ENCODE measurements at regions not wholly inside any gene's neighbourhood (a gene's known extent, or its start where the extent isn't known, plus 50 kb on each side); places are given as distances from the start of the nearest gene placed in this dataset.
A peak's percentile ranks its signal among the peaks of the same experiment; 100 is the strongest.
"Not testable (repeated sequence)": the region's sequence is repeated elsewhere in the genome, so short reads cannot be mapped to it uniquely, and the experiment has no call there.

DNA sequence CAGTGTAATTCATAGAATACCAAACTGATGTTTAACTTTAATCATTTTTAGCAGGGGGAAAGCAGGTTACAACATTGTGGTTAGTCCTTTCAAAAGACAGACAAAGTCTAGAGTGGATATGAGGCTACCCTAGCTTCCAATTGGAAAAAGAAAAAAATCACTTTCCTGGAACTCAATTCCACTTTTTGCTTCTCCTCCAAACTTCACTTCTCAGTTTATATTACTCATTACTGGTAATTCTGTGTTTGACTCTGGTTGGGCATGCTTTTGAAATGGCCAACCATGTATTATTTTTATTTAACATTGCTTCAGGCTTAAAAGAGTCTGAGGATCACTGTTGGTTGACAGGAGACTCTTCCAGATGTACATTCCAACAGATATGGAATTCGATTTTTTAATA lies 84.8 kb downstream of the RAP2B start:
- Mint-ChIP-seq H3K27me3 (no peaks in the 10 kb centered on the region), H3K27ac (no peak overlapping the region), H3K4me3 (no peak overlapping the region), H3K4me1 (ENCODE audit: low read depth) (peaks cover 47% of the 10 kb centered on the region), H3K36me3 (ENCODE audit: low read depth) (peaks cover 4% of the 10 kb centered on the region), H3K9me3 (no peaks in the 10 kb centered on the region)
- peaks cover 4% of the 10 kb centered on the region for H3K4me1 ChIP-seq (ENCODE audit: insufficient read depth, low read length)
- peaks cover 2 to 8% of the 10 kb centered on the region in 2 experiments for H3K9me3 ChIP-seq (ENCODE audit: control insufficient read depth in 1 of 2, insufficient read depth in 1 of 2, low read length in 2 of 2)
- CTCF ChIA-PET: no interaction called here
- no peaks in the 10 kb centered on the region for H3K27me3 ChIP-seq (ENCODE audit: control insufficient read depth in 1 of 2, insufficient read depth in 2 of 2, low read length in 2 of 2)
- H3K36me3 ChIP-seq (ENCODE audit: insufficient read depth, low read length): no peaks in the 10 kb centered on the region
- ATAC-seq (ENCODE audit: poor library complexity) (no peak), DNase-seq (no peak)
- TF ChIP-seq, protein P1, sequence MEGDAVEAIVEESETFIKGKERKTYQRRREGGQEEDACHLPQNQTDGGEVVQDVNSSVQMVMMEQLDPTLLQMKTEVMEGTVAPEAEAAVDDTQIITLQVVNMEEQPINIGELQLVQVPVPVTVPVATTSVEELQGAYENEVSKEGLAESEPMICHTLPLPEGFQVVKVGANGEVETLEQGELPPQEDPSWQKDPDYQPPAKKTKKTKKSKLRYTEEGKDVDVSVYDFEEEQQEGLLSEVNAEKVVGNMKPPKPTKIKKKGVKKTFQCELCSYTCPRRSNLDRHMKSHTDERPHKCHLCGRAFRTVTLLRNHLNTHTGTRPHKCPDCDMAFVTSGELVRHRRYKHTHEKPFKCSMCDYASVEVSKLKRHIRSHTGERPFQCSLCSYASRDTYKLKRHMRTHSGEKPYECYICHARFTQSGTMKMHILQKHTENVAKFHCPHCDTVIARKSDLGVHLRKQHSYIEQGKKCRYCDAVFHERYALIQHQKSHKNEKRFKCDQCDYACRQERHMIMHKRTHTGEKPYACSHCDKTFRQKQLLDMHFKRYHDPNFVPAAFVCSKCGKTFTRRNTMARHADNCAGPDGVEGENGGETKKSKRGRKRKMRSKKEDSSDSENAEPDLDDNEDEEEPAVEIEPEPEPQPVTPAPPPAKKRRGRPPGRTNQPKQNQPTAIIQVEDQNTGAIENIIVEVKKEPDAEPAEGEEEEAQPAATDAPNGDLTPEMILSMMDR (IDR thresholded peaks at IDR 0.05): no peak
- intact Hi-C loops (cut with DNase I, micrococcal nuclease): loop anchor here in 1 of 2 experiments (5.0 kb wide), 1 partner anchor 35 kb away; no protein-coding TSS in a partner anchor
- H3K4me3 ChIP-seq (ENCODE audit: low read length): no peak overlapping the region
- H3K27ac ChIP-seq (ENCODE audit: low read depth in 1 of 2, low read length in 2 of 2): no peak overlapping the region
- POLR2A ChIA-PET: interaction anchor here (0.9 to 1.8 kb wide), 2 partner anchors 11 to 26 kb away, joined by 3 to 7 read pairs; no protein-coding TSS in a partner anchor

DNA sequence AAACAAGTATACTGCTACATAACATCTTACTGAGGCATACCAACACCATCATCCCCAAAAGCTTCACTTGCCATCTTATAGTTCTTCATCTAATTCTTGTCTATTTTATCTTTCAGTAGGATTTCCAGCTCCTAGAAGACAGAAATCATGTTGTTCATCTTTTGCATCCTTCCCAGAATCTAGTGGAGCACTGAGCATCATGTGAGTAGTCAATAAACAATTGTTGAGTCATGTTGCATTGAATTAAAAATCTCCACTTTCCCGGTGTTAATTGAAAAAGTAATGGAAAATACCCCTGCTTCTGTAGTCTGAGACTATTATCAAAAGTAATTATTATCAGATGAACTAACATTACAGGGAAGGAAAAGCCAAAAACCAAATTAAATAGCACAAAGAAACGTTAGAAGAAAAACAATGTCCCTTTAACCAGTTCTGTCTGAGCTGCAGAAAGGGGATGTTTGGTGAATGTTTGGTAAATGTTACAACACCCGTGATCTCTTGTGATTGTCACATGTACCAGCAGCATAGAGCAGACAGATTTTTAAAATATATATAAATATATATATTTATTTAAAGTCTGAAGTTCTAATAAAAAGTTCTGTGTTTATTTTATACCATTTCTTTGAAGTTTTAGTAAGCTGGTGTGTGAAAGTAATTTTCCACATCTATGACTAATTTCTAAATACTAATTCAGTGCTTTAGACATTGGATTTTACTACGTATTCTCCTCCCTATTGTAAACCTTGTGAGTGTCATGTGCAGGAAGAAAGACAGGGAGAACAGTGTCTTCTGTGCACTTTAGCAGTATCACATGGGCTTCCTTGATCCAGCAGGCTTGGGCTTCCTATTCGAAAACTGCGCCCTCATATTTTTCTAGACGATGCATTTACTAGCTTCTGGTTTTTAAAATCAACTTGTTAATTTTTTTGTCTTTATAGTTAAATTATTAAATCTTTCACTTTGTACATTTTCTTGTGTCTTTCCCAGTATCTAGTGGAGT lies 85.6 kb downstream of the RAP2B start:
- H3K4me3 Mint-ChIP-seq: no peak overlapping the region

DNA sequence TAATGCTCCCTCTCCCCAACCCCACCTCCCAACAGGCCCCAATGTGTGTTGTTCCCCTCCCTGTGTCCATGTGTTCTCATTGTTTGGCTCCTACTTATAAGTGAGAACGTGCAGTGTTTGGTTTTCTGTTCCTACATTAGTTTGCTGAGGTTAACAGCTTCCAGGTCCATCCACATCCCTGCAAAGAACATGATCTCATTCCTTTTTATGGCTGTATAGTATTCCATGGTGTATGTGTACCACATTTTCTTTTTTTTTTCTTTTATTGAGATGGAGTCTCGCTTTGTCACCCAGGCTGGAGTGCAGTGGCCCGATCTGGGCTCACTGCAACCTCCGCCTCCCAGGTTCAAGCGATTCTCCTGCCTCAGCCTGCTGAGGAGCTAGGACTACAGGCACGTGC lies 86.8 kb downstream of the RAP2B start:
- ATAC-seq (ENCODE audit: poor library complexity); H3K36me3 Mint-ChIP-seq (ENCODE audit: low read depth); H3K9me3 Mint-ChIP-seq; H3K27me3 ChIP-seq (ENCODE audit: control insufficient read depth in 1 of 2, insufficient read depth in 2 of 2, low read length in 2 of 2); H3K4me3 Mint-ChIP-seq; POLR2A ChIA-PET; DNase-seq; H3K27me3 Mint-ChIP-seq; H3K36me3 ChIP-seq (ENCODE audit: insufficient read depth, low read length); H3K4me1 ChIP-seq (ENCODE audit: insufficient read depth, low read length); H3K4me3 ChIP-seq (ENCODE audit: low read length); H3K9me3 ChIP-seq (ENCODE audit: control insufficient read depth in 1 of 2, insufficient read depth in 1 of 2, low read length in 2 of 2); H3K27ac ChIP-seq (ENCODE audit: low read depth in 1 of 2, low read length in 2 of 2); CTCF ChIA-PET: not testable (repeated sequence)
- Mint-ChIP-seq H3K27ac (peak overlapping the region; percentile 47), H3K4me1 (ENCODE audit: low read depth) (peaks cover 47% of the 10 kb centered on the region)
- intact Hi-C loops (cut with DNase I, micrococcal nuclease): loop anchor here in 1 of 2 experiments (5.0 kb wide), 1 partner anchor 33 kb away; no protein-coding TSS in a partner anchor

More for the DNA sequence above, 85.6 kb downstream of the RAP2B start:
- no peak overlapping the region for H3K27ac ChIP-seq (ENCODE audit: low read depth in 1 of 2, low read length in 2 of 2)
- peaks cover 0 to 8% of the 10 kb centered on the region in 2 experiments for H3K9me3 ChIP-seq (ENCODE audit: control insufficient read depth in 1 of 2, insufficient read depth in 1 of 2, low read length in 2 of 2)
- DNase-seq (peak in 2 of 14 experiments; percentile 23 to 32), ATAC-seq (ENCODE audit: poor library complexity) (no peak)
- no peaks in the 10 kb centered on the region for H3K36me3 ChIP-seq (ENCODE audit: insufficient read depth, low read length)
- H3K4me3 ChIP-seq (ENCODE audit: low read length): no peak overlapping the region
- Mint-ChIP-seq H3K27me3 (no peaks in the 10 kb centered on the region), H3K4me1 (ENCODE audit: low read depth) (peaks cover 47% of the 10 kb centered on the region), H3K36me3 (ENCODE audit: low read depth) (peaks cover under 1% of the 10 kb centered on the region), H3K9me3 (no peaks in the 10 kb centered on the region), H3K27ac (no peak overlapping the region)
- intact Hi-C loops (cut with DNase I, micrococcal nuclease): loop anchor here in 1 of 2 experiments (5.0 kb wide), 1 partner anchor 35 kb away; no protein-coding TSS in a partner anchor
- ChIA-PET CTCF (interaction anchor here (1.4 kb wide), 1 partner anchor 43 kb away, joined by 4 read pairs; no protein-coding TSS in a partner anchor), POLR2A (interaction anchor here (0.9 to 1.8 kb wide), 2 partner anchors 10 to 26 kb away, joined by 3 to 7 read pairs; no protein-coding TSS in a partner anchor)
- TF ChIP-seq, protein P1 (IDR thresholded peaks at IDR 0.05): no peak
- H3K27me3 ChIP-seq (ENCODE audit: control insufficient read depth in 1 of 2, insufficient read depth in 2 of 2, low read length in 2 of 2): no peaks in the 10 kb centered on the region
- H3K4me1 ChIP-seq (ENCODE audit: insufficient read depth, low read length): peaks cover 4% of the 10 kb centered on the region
